ENCODE measurements at regions not wholly inside any gene's neighbourhood (a gene's known extent, or its start where the extent isn't known, plus 50 kb on each side); places are given as distances from the start of the nearest gene placed in this dataset.

GRCh38 chr3:191637611-191638010 is 176.6 kb downstream of the PYDC2 start:
- TF ChIP-seq EP300 (IDR thresholded peaks at IDR 0.05; ENCODE audit: low read depth) (no peak), CTCF (IDR thresholded peaks at IDR 0.05) (no peak), POLR2A (IDR thresholded peaks at IDR 0.05) (no peak)

Data from transverse colon (tissue), 3 donors.